SK-N-SH (cell line): ENCODE measurements at regions not wholly inside any gene's neighbourhood (a gene's known extent, or its start where the extent isn't known, plus 50 kb on each side); places are given as distances from the start of the nearest gene placed in this dataset.

ENCODE experiments used
- CTCF ChIA-PET: fragments of 300-600, 350-600 bp; formaldehyde crosslinking; extraction: SDS; loops from one replicate; lab custom pipeline; 2021; lab: Yijun Ruan, JAX
- POLR2A ChIA-PET: fragments of 350-600 bp; sonication (Branson Sonifier 250); formaldehyde crosslinking; extraction: SDS; loops from one replicate; lab custom pipeline; 2020; ENCODE audit warnings: antibody characterized with exemption, inconsistent platforms; lab: Yijun Ruan, JAX
- DNase-seq: peaks from one replicate; pipeline ENCODE4 v3.0.0; 2012
- H2AFZ ChIP-seq: fragments of 200-600 bp; sonication (generic); 2 replicates; pipeline ENCODE4 v1.8.1; 2016; ENCODE audit warnings: antibody characterized with exemption, mild to moderate bottlenecking, low read depth
- H3F3A ChIP-seq: fragments of 200-600 bp; sonication (generic); replicated peaks from 2 replicates; pipeline ENCODE3; 2016; ENCODE audit warnings: antibody characterized with exemption, mild to moderate bottlenecking; ENCODE audit not compliant: insufficient read depth
- H3K27ac ChIP-seq, 2 experiments: fragments of 200-500 bp in 1 of 2; fragments of 200-600 bp in 1 of 2; sonication (Bioruptor generic) in 1 of 2; sonication (generic), shearing (Covaris generic) in 1 of 2; 2 replicates each; pipeline versions ENCODE4 v1.5.1 to v1.6.1; 2014 to 2016; ENCODE audit warnings: low read depth in 2 of 2, inconsistent platforms in 1 of 2, low read length in 1 of 2, mild to moderate bottlenecking in 1 of 2, mixed read lengths in 1 of 2
- H3K27me3 ChIP-seq: fragments of 200-600 bp; sonication (generic), shearing (Covaris generic); 2 replicates; pipeline ENCODE4 v1.6.1; 2016; ENCODE audit warnings: mixed run types; ENCODE audit not compliant: insufficient read depth
- H3K36me3 ChIP-seq, 2 experiments: fragments of 200-500 bp in 1 of 2; fragments of 200-600 bp in 1 of 2; sonication (Bioruptor generic) in 1 of 2; sonication (generic) in 1 of 2; replicated peaks in 1 of 2; 2 replicates each; pipeline versions ENCODE3 to v1.5.1; 2014 to 2016; ENCODE audit warnings: low read length in 1 of 2, mild to moderate bottlenecking in 1 of 2; ENCODE audit not compliant: insufficient read depth in 2 of 2, control insufficient read depth in 1 of 2
- H3K4me1 ChIP-seq, 2 experiments: fragments of 200-500 bp in 1 of 2; fragments of 200-600 bp in 1 of 2; sonication (Bioruptor generic) in 1 of 2; sonication (generic), shearing (Covaris generic) in 1 of 2; 2 replicates each; pipeline versions ENCODE4 v1.5.1 to v1.6.1; 2014 to 2016; ENCODE audit warnings: low read depth in 1 of 2, low read length in 1 of 2, mixed run types in 1 of 2; ENCODE audit not compliant: insufficient read depth in 2 of 2, control insufficient read depth in 1 of 2
- H3K4me2 ChIP-seq: fragments of 200-600 bp; sonication (generic), shearing (Covaris generic); 2 replicates; pipeline ENCODE4 v1.6.1; 2017; ENCODE audit warnings: mixed run types
- H3K4me3 ChIP-seq, 2 experiments: fragments of 200-500 bp in 1 of 2; fragments of 200-600 bp in 1 of 2; sonication (Bioruptor generic) in 1 of 2; sonication (generic), shearing (Covaris generic) in 1 of 2; 2 replicates each; pipeline versions ENCODE4 v1.5.1 to v1.8.1; 2014 to 2016; ENCODE audit warnings: low read depth in 2 of 2, inconsistent platforms in 1 of 2, low read length in 1 of 2, mild to moderate bottlenecking in 1 of 2, mixed read lengths in 1 of 2, moderate library complexity in 1 of 2
- H3K79me2 ChIP-seq: fragments of 200-600 bp; sonication (generic); 2 replicates; pipeline ENCODE4 v1.8.1; 2017; ENCODE audit warnings: mild to moderate bottlenecking; ENCODE audit not compliant: insufficient read depth
- H3K9ac ChIP-seq: fragments of 200-600 bp; sonication (generic); 2 replicates; pipeline ENCODE4 v1.6.1; 2017; ENCODE audit warnings: mixed run types
- H3K9me2 ChIP-seq: fragments of 200-600 bp; sonication (generic); 2 replicates; pipeline ENCODE4 v1.6.1; 2017; ENCODE audit warnings: mixed run types
- H3K9me3 ChIP-seq: fragments of 200-600 bp; sonication (generic); 2 replicates; pipeline ENCODE4 v1.6.1; 2017; ENCODE audit warnings: mixed run types, mild to moderate bottlenecking, moderate library complexity
- H4K20me1 ChIP-seq: fragments of 200-600 bp; sonication (generic); 2 replicates; pipeline ENCODE4 v1.6.1; 2017; ENCODE audit warnings: mild to moderate bottlenecking, mixed run types; ENCODE audit not compliant: insufficient read depth
- CHD2 ChIP-seq: fragments of 150-350 bp; IDR thresholded peaks from 2 replicates; pipeline ENCODE4 v1.6.1; 2018; ENCODE audit warnings: low read length; ENCODE audit not compliant: partially characterized antibody
- ELF1 ChIP-seq: IDR thresholded peaks from 2 replicates; pipeline ENCODE4 v1.4.0; 2012
- EP300 ChIP-seq, 2 experiments: IDR thresholded peaks; 2 replicates each; pipeline versions ENCODE4 v1.4.0 to v1.6.1; 2012; ENCODE audit warnings: borderline replicate concordance in 1 of 2, low read depth in 1 of 2, low read length in 1 of 2
- GABPA ChIP-seq: IDR thresholded peaks from 2 replicates; pipeline ENCODE4 v1.4.0; 2012; ENCODE audit warnings: low read depth, mild to moderate bottlenecking
- JUND ChIP-seq: IDR thresholded peaks from 2 replicates; pipeline ENCODE4 v1.4.0; 2012
- MXI1 ChIP-seq: IDR thresholded peaks from 2 replicates; pipeline ENCODE4 v1.6.1; 2012; ENCODE audit warnings: mild to moderate bottlenecking, low read depth, low read length, improper control_type of control experiment
- NFIC ChIP-seq: IDR thresholded peaks from 2 replicates; pipeline ENCODE4 v1.4.0; 2012; ENCODE audit warnings: borderline replicate concordance
- NRF1 ChIP-seq: IDR thresholded peaks from 2 replicates; pipeline ENCODE4 v1.6.1; 2012; ENCODE audit warnings: low read depth, mild to moderate bottlenecking, low read length
- PBX3 ChIP-seq: IDR thresholded peaks from 2 replicates; pipeline ENCODE4; 2012
- POLR2AphosphoS5 ChIP-seq: IDR thresholded peaks from 2 replicates; pipeline ENCODE4 v1.6.1; 2012; ENCODE audit warnings: low read depth, low read length
- RAD21 ChIP-seq: IDR thresholded peaks from 2 replicates; pipeline ENCODE4 v1.6.1; 2012; ENCODE audit warnings: mild to moderate bottlenecking, low read length
- RXRA ChIP-seq: IDR thresholded peaks from 2 replicates; pipeline ENCODE4 v1.4.0; 2012; ENCODE audit warnings: low read depth, mild to moderate bottlenecking, borderline replicate concordance
- SIN3A ChIP-seq: IDR thresholded peaks from 2 replicates; pipeline ENCODE4 v1.6.1; 2012; ENCODE audit warnings: low read depth, mild to moderate bottlenecking, low read length, moderate library complexity, borderline replicate concordance
- TAF1 ChIP-seq: IDR thresholded peaks from 2 replicates; pipeline ENCODE4 v1.6.1; 2012; ENCODE audit warnings: low read depth, mild to moderate bottlenecking, low read length, moderate library complexity, borderline replicate concordance
- USF1 ChIP-seq: IDR thresholded peaks from 2 replicates; pipeline ENCODE4 v1.4.0; 2012; ENCODE audit warnings: low read depth, borderline replicate concordance
- YY1 ChIP-seq: IDR thresholded peaks from 2 replicates; pipeline ENCODE4 v1.4.0; 2012; ENCODE audit warnings: low read depth, mild to moderate bottlenecking
- ZBTB33 ChIP-seq: IDR thresholded peaks from 2 replicates; pipeline ENCODE4 v1.4.0; 2012; ENCODE audit warnings: low read depth, borderline replicate concordance
- WGBS: methylation state at CpG from one replicate; pipeline ENCODE4 v1.1.6; 2017; ENCODE audit warnings: low lambda C conversion rate; 5-methylcytosine and 5-hydroxymethylcytosine counted together

GRCh38 chrX:63439580-63439979 is 88.4 kb upstream of the SPIN4 start (continued):
- no peak for TF ChIP-seq PBX3

GRCh38 chrX:63436865-63437264 is 85.7 kb upstream of the SPIN4 start:
- Histone ChIP-seq H3K4me2 (no peak overlapping the region), H3K36me3 (no peaks in the 10 kb centered on the region), H3F3A (no peaks in the 10 kb centered on the region), H3K79me2 (no peaks in the 10 kb centered on the region; the same call in 1 of the 2 replicates), H2AFZ (no peak overlapping the region), H3K9ac (no peak overlapping the region), H3K4me3 (no peak overlapping the region), H3K27ac (no peak overlapping the region), H3K9me3 (no peaks in the 10 kb centered on the region), H3K4me1 (no peaks in the 10 kb centered on the region; a peak in 1 of 4 replicates), H3K9me2 (no peaks in the 10 kb centered on the region), H4K20me1 (no peaks in the 10 kb centered on the region), H3K27me3 (no peaks in the 10 kb centered on the region)
- CTCF ChIA-PET, result no interaction called here
- no peak for DNase-seq
- POLR2A ChIA-PET, result no interaction called here
- no peak for TF ChIP-seq NRF1
- whole genome bisulfite sequencing, result 50% methylated on average over 1 of the region's 1 CpG

GRCh38 chrX:63434665-63435064 is 83.5 kb upstream of the SPIN4 start:
- no peak overlapping the region for H3K9ac ChIP-seq
- TF ChIP-seq PBX3 (peak; percentile 30; the same call in 1 of the 2 replicates), EP300 (IDR thresholded peaks at IDR 0.05; ENCODE audit: borderline replicate concordance in 1 of 2, low read depth in 1 of 2, low read length in 1 of 2) (no peak), YY1 (peak; percentile 39; the same call in 1 of the 2 replicates)
- TF ChIP-seq, all 33 proteins: peak for 2
- WGBS, result 60% methylated on average over 6 of the region's 6 CpGs
- POLR2A ChIA-PET, result no interaction called here
- H4K20me1 ChIP-seq, result no peaks in the 10 kb centered on the region
- CTCF ChIA-PET, result no interaction called here
- no peak overlapping the region for H3K27ac ChIP-seq
- no peaks in the 10 kb centered on the region; a peak in 1 of 4 replicates for H3K4me1 ChIP-seq
- H3K27me3 ChIP-seq, result no peaks in the 10 kb centered on the region
- no peak overlapping the region for H3K4me3 ChIP-seq
- no peaks in the 10 kb centered on the region; the same call in 1 of the 2 replicates for H3K79me2 ChIP-seq
- no peak overlapping the region for H2AFZ ChIP-seq
- H3F3A ChIP-seq, result no peaks in the 10 kb centered on the region
- no peaks in the 10 kb centered on the region for H3K9me3 ChIP-seq
- no peaks in the 10 kb centered on the region for H3K9me2 ChIP-seq
- H3K36me3 ChIP-seq, result no peaks in the 10 kb centered on the region
- no peak for DNase-seq
- H3K4me2 ChIP-seq, result no peak overlapping the region

- ChIA-PET CTCF (no interaction called here), POLR2A (no interaction called here)
- Histone ChIP-seq H3K9me2 (no peaks in the 10 kb centered on the region), H3K4me1 (no peaks in the 10 kb centered on the region; a peak in 1 of 4 replicates), H3K4me2 (no peak overlapping the region), H3K9me3 (no peaks in the 10 kb centered on the region), H3K79me2 (no peaks in the 10 kb centered on the region; the same call in 1 of the 2 replicates), H2AFZ (no peak overlapping the region), H3K27me3 (no peaks in the 10 kb centered on the region), H3F3A (no peaks in the 10 kb centered on the region), H4K20me1 (no peaks in the 10 kb centered on the region), H3K4me3 (no peak overlapping the region), H3K27ac (no peak overlapping the region; a peak in 1 of 4 replicates), H3K36me3 (no peaks in the 10 kb centered on the region), H3K9ac (no peak overlapping the region)
- 49% methylated on average over 10 of the region's 10 CpGs for WGBS
- DNase-seq, result no peak
- TF ChIP-seq JUND (no peak), RAD21 (no peak), RXRA (no peak), CHD2 (no peak), ZBTB33 (no peak), USF1 (no peak), GABPA (no peak), TAF1 (no peak), SIN3A (no peak), POLR2AphosphoS5 (no peak), NFIC (no peak), MXI1 (no peak), ELF1 (no peak)
These were observed 83.1 kb upstream of the SPIN4 start for GRCh38 chrX:63434206-63434605.
